GM20000 (cell line): ENCODE measurements at regions not wholly inside any gene's neighbourhood (a gene's known extent, or its start where the extent isn't known, plus 50 kb on each side); places are given as distances from the start of the nearest gene placed in this dataset.
"Not testable (repeated sequence)": the region's sequence is repeated elsewhere in the genome, so short reads cannot be mapped to it uniquely, and the experiment has no call there.

Experiments
- DNase-seq: peaks from one replicate; pipeline ENCODE4 v3.0.0; 2012; ENCODE audit warnings: low spot score
- CTCF ChIP-seq: IDR thresholded peaks from 2 replicates; pipeline ENCODE4 v1.5.1; 2012; ENCODE audit warnings: mild to moderate bottlenecking, control low read depth; ENCODE audit errors: extremely low read depth, missing control alignments

GRCh38 chr13:44778761-44779484 lies 202.8 kb upstream of the TSC22D1 start:
- no peak for DNase-seq
- no peak for TF ChIP-seq CTCF

GRCh38 chr13:44775290-44775689 lies 199.2 kb upstream of the TSC22D1 start:
- DNase-seq: not testable (repeated sequence)

- TF ChIP-seq CTCF: no peak
Measured at GRCh38 chr13:44770951-44771350, 194.8 kb upstream of the TSC22D1 start.

GRCh38 chr13:44769686-44770085 lies 193.6 kb upstream of the TSC22D1 start:
- TF ChIP-seq CTCF: no peak
- no peak for DNase-seq

More at GRCh38 chr13:44770951-44771350, 194.8 kb upstream of the TSC22D1 start:
- DNase-seq: no peak

- no peak for TF ChIP-seq CTCF
- DNase-seq: peak; percentile 17
Measured at GRCh38 chr13:44768775-44769581, 192.8 kb upstream of the TSC22D1 start.

GRCh38 chr13:44768239-44768638 lies 192.1 kb upstream of the TSC22D1 start:
- peak; percentile 38 for DNase-seq
- no peak for TF ChIP-seq CTCF

GRCh38 chr13:44765001-44765471 lies 188.9 kb upstream of the TSC22D1 start:
- no peak for DNase-seq
- TF ChIP-seq CTCF: no peak
